GM21423 (cell line): ENCODE measurements at regions not wholly inside any gene's neighbourhood (a gene's known extent, or its start where the extent isn't known, plus 50 kb on each side); places are given as distances from the start of the nearest gene placed in this dataset.
A peak's percentile ranks its signal among the peaks of the same experiment; 100 is the strongest.
"Not testable (repeated sequence)": the region's sequence is repeated elsewhere in the genome, so short reads cannot be mapped to it uniquely, and the experiment has no call there.

Experiments used
- ATAC-seq: cut with Tn5 transposase; IDR thresholded peaks from one replicate; pipeline ENCODE4 v1.9.1; 2021; ENCODE audit warnings: mild to moderate bottlenecking, moderate library complexity; ENCODE audit not compliant: unreplicated experiment

- no peak for ATAC-seq
Observed at GRCh38 chr6:51285876-51286275, 467.2 kb downstream of the TFAP2B start.

GRCh38 chr6:51289041-51289440, 470.4 kb downstream of the TFAP2B start:
- no peak for ATAC-seq

GRCh38 chr6:51292659-51293058, 474.0 kb downstream of the TFAP2B start:
- ATAC-seq: no peak

GRCh38 chr6:51299621-51300380, 481.1 kb downstream of the TFAP2B start:
- no peak for ATAC-seq

- no peak for ATAC-seq
Observed at GRCh38 chr6:51300510-51300909, 481.8 kb downstream of the TFAP2B start.

GRCh38 chr6:51301962-51302361, 483.3 kb downstream of the TFAP2B start:
- peak; percentile 48 for ATAC-seq

- no peak for ATAC-seq
Observed at GRCh38 chr6:51302431-51302830, 483.8 kb downstream of the TFAP2B start.

- no peak for ATAC-seq
Observed at GRCh38 chr6:51303338-51303737, 484.7 kb downstream of the TFAP2B start.

- no peak for ATAC-seq
Observed at GRCh38 chr6:51314965-51315364, 496.3 kb downstream of the TFAP2B start.

GRCh38 chr6:51318674-51319073, 500.0 kb downstream of the TFAP2B start:
- ATAC-seq: no peak

- not testable (repeated sequence) for ATAC-seq
Observed at GRCh38 chr6:51321477-51321876, 502.8 kb downstream of the TFAP2B start.

- ATAC-seq: no peak
Observed at GRCh38 chr6:51322505-51322904, 503.8 kb downstream of the TFAP2B start.

- no peak for ATAC-seq
Observed at GRCh38 chr6:51323056-51323455, 504.4 kb downstream of the TFAP2B start.

- no peak for ATAC-seq
Observed at GRCh38 chr6:51330971-51331370, 512.3 kb downstream of the TFAP2B start.

GRCh38 chr6:51335543-51335942, 516.9 kb downstream of the TFAP2B start:
- no peak for ATAC-seq

GRCh38 chr6:51336185-51336584, 517.5 kb downstream of the TFAP2B start:
- ATAC-seq: no peak

- no peak for ATAC-seq
Observed at GRCh38 chr6:51337277-51337676, 518.6 kb downstream of the TFAP2B start.

GRCh38 chr6:51339108-51339507, 520.4 kb downstream of the TFAP2B start:
- no peak for ATAC-seq

- ATAC-seq: no peak
Observed at GRCh38 chr6:51339728-51340127, 521.1 kb downstream of the TFAP2B start.

GRCh38 chr6:51342393-51342792, 523.7 kb downstream of the TFAP2B start:
- no peak for ATAC-seq

GRCh38 chr6:51349857-51350256, 531.2 kb downstream of the TFAP2B start:
- ATAC-seq: no peak

GRCh38 chr6:51350308-51350904, 531.7 kb downstream of the TFAP2B start:
- ATAC-seq: no peak
